AG09319 (cell line): ENCODE measurements at regions not wholly inside any gene's neighbourhood (a gene's known extent, or its start where the extent isn't known, plus 50 kb on each side); places are given as distances from the start of the nearest gene placed in this dataset.
"Not testable (repeated sequence)": the region's sequence is repeated elsewhere in the genome, so short reads cannot be mapped to it uniquely, and the experiment has no call there.

Experiments
- DNase-seq: peaks from one replicate; pipeline ENCODE4 v3.0.0-alpha.2; 2010; ENCODE audit warnings: low read depth; ENCODE audit errors: extremely low read depth
- TF ChIP-seq, protein P1 (sequence below): IDR thresholded peaks from 2 replicates; pipeline ENCODE4 v1.5.1; 2011; ENCODE audit warnings: low read depth, mild to moderate bottlenecking, inconsistent platforms, low read length, moderate library complexity

DNA sequence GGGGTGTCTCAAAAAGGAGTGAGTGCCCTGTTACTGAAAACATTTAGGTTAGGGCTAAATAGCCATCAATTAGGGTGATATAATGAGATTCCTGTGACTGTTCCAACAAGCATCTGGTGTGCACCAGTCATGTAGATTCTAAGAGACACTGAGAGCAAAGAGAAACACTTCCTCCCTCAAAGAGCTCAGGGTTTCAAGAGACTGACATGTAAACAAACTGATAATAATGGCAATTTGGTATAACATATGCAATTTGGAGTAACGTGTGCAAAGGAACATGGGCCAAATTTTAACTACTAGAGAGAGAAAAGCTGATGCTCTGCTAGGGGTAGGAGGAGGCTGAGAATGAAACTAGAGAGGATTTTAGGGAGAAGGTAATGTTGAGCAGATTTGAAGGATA lies 237.1 kb downstream of the BMP4 start:
- TF ChIP-seq, protein P1, sequence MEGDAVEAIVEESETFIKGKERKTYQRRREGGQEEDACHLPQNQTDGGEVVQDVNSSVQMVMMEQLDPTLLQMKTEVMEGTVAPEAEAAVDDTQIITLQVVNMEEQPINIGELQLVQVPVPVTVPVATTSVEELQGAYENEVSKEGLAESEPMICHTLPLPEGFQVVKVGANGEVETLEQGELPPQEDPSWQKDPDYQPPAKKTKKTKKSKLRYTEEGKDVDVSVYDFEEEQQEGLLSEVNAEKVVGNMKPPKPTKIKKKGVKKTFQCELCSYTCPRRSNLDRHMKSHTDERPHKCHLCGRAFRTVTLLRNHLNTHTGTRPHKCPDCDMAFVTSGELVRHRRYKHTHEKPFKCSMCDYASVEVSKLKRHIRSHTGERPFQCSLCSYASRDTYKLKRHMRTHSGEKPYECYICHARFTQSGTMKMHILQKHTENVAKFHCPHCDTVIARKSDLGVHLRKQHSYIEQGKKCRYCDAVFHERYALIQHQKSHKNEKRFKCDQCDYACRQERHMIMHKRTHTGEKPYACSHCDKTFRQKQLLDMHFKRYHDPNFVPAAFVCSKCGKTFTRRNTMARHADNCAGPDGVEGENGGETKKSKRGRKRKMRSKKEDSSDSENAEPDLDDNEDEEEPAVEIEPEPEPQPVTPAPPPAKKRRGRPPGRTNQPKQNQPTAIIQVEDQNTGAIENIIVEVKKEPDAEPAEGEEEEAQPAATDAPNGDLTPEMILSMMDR: no peak
- no peak for DNase-seq

DNA sequence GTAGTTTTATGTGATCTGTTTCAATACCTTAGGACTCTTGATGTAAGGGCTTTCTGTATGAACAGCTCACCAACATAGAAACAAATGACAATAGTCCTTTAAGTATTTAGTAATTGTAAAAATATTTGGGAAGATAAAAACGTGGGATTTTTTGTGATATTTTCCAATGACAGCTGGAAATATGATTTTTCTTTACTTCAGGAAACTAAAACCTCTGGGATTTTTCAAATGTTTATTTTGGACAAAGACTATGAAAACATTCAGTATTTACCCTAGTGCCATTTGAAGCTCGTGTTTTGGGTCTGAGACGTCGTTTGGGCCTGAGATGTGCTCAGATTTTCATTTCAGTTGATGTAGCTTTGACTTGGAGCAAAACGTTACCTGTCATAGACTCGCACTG lies 240.0 kb downstream of the BMP4 start:
- TF ChIP-seq, protein P1: no peak
- DNase-seq: no peak

GRCh38 chr14:53715193-53715721 lies 241.4 kb downstream of the BMP4 start:
- no peak for DNase-seq
- TF ChIP-seq, protein P1: no peak

- no peak for DNase-seq
- TF ChIP-seq, protein P1: no peak
These were observed 242.0 kb downstream of the BMP4 start for GRCh38 chr14:53714495-53715192.

- not testable (repeated sequence) for DNase-seq
These were observed 243.7 kb downstream of the BMP4 start for GRCh38 chr14:53712901-53713300.

DNA sequence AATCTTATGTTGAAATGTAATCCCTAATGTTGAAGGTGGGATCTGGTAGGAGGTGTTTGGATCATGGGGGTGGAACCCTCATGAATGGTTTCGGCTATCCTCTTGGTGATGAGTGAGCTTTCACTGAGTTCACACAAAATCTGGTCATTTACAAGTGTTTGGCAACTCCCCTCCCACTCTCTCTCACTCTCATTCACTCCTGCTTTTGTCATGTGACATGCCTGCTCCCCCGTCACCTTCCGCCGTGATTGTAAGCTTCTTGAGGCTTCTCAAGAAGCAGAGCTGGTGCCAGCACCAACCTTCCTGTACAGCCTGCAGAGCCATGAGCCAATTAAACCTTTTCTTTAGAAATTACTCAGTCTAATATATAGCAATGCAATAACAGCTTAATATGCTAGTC lies 245.4 kb downstream of the BMP4 start:
- no peak for DNase-seq
- TF ChIP-seq, protein P1: no peak

GRCh38 chr14:53710615-53711014 lies 246.0 kb downstream of the BMP4 start:
- DNase-seq: no peak
- TF ChIP-seq, protein P1: no peak

GRCh38 chr14:53709381-53709780 lies 247.2 kb downstream of the BMP4 start:
- TF ChIP-seq, protein P1: no peak
- no peak for DNase-seq
